ENCODE measurements at regions not wholly inside any gene's neighbourhood (a gene's known extent, or its start where the extent isn't known, plus 50 kb on each side); places are given as distances from the start of the nearest gene placed in this dataset.

DNA sequence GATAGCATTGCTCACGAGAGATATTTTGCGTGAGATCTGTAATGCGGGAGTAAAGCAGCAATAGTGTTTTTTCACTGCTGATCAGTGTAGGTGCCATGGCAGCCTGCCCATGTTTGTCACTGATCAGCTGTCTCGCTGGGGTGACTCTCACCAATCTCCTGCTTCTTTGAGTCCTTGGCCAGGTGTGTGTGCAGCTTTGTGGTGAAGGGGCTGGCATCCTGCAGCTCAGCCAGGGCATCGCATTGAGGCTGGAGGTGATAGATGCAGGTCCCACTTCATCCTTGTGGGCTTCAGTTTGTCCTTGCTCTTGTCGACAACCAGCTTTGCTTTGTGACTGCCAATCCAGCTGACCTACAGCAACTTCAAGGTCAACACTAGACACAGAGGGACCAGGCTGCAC lies 258.3 kb upstream of the CXCR4 start:
- TF ChIP-seq POLR2A (IDR thresholded peaks at IDR 0.05) (no peak), POLR2AphosphoS5 (IDR thresholded peaks at IDR 0.05) (no peak), EP300 (IDR thresholded peaks at IDR 0.05) (no peak)
